Right lobe of liver (tissue), 4 donors: ENCODE measurements at regions not wholly inside any gene's neighbourhood (a gene's known extent, or its start where the extent isn't known, plus 50 kb on each side); places are given as distances from the start of the nearest gene placed in this dataset.

ENCODE experiments used
- CTCF ChIP-seq, 4 donors: fragments of 200-600 bp in 3 of 4; fragments of 450-650 bp in 1 of 4; IDR thresholded peaks; one replicate each; pipeline versions ENCODE4 v1.5.1 to v1.8.0; 2016 to 2022; ENCODE audit warnings: antibody characterized with exemption in 4 of 4, mild to moderate bottlenecking in 2 of 4
- POLR2A ChIP-seq: fragments of 450-650 bp; IDR thresholded peaks from one replicate; pipeline ENCODE4 v1.6.1; 2017; ENCODE audit warnings: antibody characterized with exemption, mild to moderate bottlenecking
- donor health status: DM: no; HTN: no; CAD: no.
- donor health status: DM: no; HTN: no; CAD: no.
- donor health status: DM: no; HTN: yes; CAD: no.

DNA sequence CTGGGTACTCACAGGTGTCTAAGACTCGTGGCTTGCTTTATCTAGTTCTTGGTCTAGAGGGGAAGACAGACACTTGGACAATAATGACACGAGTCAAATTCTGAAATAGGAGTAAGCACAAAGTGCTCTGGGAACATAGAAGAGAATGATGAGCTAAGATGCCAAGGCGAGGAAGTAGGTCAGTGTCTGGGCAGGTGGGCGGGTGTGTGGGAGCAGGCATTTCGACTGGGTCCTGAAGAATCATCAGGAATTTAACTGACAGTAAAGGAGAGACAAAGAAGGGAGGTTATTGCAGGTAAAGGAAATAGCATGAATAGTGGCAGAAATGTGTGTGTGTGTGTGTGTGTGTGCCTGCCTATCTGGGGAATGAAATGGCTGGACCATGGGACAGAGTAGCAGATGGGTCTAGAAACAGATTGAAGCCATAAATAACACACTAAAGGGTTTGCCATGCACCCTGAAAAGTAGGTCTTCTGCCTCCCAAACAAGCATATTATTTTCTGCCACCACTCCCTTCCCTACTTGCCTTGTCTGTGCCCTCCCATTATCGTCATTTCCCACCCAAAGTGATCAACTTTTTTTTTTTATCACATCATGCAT is 58.4 kb upstream of the SLC25A43 start:
- TF ChIP-seq CTCF (IDR thresholded peaks at IDR 0.05) (no peak), POLR2A (no peak)
